NOMO-1 treated with dmso at 0.1 percent for 144 hours (cell line): ENCODE measurements at regions not wholly inside any gene's neighbourhood (a gene's known extent, or its start where the extent isn't known, plus 50 kb on each side); places are given as distances from the start of the nearest gene placed in this dataset.
"Not testable (repeated sequence)": the region's sequence is repeated elsewhere in the genome, so short reads cannot be mapped to it uniquely, and the experiment has no call there.

Experiments
- DNase-seq: peaks from one replicate; lab custom pipeline; 2025; ENCODE audit not compliant: unreplicated experiment; lab: John Stamatoyannopoulos, UW

DNA sequence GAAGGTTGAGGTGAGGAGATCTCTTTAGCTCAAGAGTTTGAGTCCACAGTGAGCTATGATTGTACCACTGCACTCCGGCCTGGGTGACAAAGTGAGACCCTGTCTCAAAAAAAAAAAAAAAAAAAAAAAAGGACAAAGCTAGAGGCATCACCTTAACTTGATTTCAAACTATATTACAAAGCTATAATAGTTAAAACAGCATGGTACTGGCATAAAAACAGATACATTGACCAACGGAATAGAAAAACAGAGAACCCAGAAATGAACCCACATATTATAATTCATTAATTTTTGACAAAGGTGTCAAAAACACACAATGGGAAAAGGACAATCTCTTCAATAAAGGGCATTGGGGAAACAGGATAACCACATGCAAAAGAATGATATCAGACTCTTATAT lies 50.8 kb upstream of the MBOAT1 start:
- no peak for DNase-seq

DNA sequence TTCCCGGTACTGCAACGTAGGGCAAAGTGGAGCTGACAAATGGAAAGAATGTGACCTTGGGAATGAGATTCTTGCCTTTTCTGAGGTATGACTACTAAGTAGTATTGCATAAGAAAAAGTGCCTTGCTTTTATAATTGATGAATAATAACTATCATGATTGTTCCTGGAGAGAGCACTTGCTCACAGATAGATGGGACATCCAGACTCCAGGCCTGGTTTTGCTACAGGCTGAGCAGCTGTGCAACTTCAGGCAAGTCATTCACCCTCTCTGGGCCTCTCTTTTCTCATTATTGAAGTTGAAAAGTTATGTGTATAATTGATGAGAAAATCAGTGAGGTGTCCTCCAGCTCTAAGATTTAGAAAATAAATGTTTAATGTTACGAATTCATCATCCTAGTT lies 53.6 kb upstream of the MBOAT1 start:
- no peak for DNase-seq

DNA sequence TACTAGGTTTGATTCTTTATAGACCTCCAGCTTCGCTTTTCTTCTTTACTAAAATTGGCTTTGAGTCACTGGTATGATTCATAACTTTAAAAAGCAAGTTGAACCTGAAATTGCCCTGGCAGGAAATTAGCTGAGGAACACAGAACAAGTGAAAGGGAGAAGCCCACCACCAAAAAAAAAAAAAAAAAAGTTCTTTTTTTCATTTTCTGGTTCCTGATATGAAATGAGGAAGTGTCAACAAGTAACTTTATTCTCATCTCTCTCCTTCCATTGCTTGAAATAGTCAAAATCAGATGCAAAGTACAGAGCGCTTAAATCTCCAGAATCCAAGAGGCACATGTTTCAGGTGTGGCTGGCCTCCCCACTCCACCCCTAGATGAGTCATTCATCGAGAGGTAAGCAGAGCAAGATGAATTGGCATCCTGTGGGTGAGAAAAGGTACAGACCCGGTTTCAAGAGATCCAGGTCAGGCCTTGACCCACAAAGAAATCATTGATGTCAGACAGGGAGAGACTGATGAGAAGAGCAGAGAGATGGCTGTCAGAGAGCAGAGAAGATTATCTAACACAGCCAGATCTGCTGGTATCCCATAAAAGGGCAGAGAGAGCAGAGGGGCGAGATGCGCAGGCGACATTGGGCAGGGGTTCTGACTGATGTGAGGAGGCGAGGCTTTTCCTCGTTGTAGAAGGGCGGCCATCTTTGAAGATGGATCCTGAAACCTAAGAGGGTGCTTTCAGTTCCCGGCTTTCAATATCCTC lies 54.8 kb upstream of the MBOAT1 start:
- DNase-seq: peak; percentile 14

DNA sequence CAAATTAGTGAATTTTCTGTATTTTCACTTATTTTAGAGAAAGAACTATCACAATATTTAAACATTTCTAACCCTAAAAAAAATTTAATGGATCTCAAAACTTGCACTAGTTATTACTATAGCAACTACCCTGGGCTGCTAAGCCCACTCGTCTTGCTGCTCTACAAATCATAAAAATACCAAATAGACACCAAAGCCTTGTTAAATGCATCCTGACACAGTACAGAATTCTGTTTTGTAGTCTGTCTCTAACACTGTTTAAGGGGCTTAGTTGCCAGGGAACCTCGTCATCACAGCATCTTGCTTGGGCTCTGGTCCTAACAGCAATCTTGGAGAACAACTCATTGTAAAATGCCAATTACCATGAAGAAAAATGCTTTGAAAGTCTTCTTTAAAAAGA lies 56.9 kb upstream of the MBOAT1 start:
- no peak for DNase-seq

DNA sequence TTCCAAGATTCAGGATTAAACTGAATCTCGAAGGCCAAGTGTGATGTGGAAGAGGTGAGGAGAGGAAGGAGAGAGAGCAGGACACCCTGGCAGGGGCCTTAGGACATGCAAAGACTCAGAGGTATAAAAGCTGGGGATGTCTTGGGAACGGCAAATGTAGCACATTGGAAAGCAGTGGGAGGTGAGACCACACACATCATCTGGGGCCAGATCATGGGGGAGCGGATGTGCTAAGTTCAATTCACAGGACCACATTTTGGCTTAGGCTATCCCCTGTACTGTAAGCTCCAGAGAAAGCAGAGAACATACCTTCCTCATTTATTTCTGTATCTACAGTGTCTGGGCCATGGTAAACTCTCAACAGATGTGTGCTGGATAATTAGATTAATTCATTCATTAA lies 59.5 kb upstream of the MBOAT1 start:
- no peak for DNase-seq

DNA sequence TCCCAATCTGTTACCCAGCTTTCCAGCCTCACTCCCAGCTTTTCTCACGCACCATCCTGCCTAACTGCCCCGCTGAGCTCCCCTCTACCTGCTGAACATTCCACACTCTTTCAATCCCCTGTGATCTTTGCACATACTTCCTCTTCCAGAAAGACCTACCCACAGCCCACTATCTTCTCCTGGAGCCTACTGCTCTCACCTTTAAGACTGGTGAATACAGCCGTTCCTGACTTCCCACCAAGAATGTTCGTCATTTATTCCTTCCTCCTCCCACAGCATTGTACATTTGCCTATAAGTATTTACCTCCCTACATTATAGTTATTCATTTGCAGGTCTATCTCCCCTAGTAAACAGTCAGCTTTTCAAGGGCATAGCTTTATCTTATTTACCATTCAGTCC lies 61.9 kb upstream of the MBOAT1 start:
- no peak for DNase-seq

DNA sequence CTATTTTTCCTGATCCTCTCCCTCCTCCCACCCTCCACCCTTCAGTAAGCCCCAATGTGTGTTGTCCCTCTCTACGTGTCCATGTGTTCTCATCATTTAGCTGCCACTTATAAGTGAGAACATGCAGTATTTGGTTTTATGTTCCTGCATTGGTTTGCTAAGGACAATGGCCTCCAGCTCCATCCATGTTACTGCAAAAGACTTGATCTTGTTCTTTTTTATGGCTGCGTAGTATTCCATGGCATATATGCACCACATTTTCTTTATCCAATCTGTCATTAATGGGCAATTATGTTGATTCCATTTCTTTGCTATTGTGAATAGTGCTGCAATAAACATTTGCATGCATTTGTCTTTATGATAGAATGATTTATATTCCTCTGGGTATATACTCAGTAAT lies 63.6 kb upstream of the MBOAT1 start:
- DNase-seq: not testable (repeated sequence)

DNA sequence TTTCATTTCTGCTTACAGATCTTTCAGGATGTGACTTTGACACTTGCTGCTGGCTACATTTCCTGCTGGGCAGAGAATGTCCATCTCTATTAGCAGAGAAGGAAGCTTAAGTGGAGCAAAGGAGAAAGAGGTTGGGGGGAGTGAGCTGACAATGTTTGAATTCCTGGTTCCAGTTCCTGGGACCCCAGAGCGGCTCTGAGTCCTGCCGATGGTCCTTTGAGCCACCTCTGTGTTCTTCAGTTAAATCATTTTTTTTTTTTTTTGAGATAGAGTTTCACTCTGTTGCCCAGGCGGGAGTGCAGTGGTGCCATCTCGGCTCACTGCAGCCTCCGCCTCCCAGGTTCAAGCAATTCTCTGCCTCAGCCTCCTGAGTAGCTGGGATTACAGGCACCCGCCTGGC lies 65.5 kb upstream of the MBOAT1 start:
- not testable (repeated sequence) for DNase-seq

DNA sequence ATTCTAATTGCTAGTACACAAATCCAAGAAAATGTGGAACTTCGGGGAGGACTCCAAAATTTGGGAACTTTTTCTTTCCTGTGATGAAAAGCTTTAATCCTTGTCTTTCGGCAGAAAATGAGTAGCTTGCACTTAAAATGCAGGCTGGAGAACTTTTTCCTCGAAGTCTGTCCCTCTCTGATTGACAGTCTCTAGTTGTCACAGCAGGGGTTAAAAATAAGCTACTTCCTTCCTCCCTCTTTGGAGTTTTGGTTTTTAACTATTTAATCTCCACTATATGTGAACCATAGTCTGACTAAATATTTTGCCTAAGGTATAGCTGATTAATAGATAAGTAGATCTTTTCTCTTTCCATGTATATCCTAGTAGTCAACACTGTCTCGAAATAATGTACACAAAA lies 66.8 kb upstream of the MBOAT1 start:
- DNase-seq: no peak

DNA sequence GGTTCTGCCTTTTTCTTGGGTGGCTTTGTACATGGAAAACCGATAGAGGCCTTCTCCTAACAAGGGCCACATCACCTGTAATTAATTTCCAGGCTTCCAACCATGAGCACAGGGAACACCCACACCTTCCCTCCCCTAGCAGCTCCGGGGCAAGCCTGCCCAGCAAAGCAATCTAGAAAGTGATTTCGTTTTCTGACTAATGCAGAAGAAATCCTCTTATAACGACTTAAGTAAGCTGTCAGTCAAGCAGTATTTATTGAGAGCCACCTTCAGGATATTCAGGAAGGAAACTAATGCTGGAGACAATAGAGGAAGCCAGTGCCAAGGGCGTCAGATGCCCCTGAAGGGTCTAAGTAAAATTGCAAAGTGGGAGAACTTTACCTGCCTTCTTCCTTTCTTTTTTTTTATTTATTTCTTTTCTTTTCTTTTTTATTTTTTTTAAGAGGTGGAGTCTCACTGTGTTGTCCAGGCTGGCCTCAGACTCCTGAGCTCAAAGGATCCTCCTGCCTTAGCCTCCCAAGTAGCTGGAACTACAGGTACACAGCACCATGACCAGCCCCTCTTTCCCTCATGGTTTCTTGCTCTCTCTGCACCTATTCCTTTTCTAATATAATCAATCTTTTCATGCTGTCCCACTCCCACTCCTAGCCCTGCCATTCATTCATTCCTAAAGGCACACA lies 67.5 kb upstream of the MBOAT1 start:
- no peak for DNase-seq

DNA sequence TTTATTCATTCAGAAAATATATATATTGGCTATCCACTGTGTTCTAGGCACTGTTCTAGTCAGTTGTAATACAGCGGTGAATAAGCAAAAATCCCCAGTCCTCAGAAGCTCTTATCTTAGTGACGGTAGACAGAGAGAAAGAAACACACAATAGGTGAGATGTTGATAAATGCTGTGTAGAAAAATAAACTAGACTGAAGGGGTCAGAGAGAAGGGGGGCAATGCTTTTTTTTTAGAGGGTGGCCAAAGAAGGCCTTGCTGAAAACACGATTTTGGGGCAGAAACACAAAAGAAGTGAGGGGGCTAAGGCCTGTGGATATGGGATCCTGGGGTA lies 68.0 kb upstream of the MBOAT1 start:
- DNase-seq: no peak

DNA sequence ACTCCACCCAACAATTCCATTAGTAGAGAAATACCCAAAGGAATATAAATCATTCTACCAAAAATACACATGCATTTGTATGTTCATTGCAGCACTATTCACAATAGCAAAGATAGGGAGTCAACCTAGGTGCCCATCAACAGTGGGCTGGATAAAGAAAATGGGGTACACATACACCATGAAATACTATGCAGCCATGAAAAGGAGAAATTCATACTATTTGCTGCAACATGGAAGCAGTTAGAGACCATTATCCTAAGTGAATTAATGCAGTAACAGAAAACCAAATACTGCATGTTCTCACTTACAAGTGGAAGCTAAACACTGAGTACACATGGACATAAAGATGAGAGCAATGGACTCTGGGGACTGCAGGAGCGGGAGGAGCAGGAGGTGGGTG lies 72.4 kb upstream of the MBOAT1 start:
- DNase-seq: no peak

DNA sequence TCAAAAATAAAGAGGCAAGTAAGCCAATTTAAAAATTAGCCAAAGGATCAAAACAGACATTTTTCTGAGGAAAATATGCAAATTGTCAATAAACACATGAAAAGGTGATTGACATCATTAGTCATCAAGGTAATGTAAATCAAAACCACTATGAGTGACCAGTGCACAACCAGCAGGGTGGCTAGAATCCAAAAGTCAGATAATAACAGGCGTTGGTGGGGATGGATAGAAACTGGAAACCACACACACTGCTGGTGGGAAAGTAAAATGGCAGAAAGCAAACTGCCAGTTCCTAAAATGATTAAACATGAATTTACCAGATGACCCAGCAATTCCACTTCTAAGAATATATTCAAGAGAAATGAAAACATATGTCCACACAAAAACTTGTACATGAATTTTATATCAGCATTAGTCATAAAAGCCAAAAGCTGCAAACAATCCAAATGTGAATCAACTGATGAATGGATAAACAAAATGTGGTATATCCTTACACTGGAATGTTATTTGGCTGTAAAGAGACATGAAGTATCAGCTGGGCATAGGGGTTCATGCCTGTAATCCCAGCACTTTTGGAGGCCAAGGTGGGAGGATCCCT lies 74.8 kb upstream of the MBOAT1 start:
- no peak for DNase-seq

DNA sequence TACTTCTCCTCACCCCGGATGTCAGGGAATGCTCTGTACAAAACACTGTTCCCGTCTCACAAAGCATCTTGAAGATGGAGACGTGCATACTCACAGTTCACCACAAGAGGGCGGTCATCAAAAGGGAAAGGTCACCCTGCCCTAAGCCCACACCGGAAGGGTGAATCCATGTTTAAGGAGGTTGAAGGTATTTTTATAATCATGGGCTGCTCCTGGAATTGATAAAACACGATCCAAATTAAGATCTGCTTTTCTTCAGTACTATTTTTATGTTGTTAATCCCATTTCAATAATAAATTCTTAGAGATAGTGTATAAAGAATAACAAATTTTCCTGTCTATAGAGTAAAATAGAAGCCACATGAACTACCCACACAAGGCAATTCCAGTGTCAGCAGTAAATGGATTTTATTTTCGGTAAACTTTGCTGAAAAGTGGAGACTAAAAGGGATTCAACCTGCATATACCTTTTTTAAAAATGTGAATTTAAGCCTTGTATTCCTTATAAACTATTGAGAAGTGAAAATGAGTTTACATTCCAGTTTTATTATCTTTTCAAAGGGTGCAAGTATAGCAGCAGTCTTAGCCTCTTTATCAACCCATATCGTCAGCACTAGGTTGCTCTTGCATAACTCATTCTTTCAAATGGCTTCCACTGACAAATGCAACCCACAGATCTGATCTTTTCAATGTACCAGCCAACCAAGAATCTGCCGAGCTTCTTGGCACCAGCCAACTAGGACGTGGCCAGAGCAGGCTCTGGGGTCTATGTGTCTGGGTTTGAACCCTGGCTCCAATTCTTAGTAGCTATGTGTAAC lies 79.7 kb upstream of the MBOAT1 start:
- DNase-seq: peak; percentile 6

DNA sequence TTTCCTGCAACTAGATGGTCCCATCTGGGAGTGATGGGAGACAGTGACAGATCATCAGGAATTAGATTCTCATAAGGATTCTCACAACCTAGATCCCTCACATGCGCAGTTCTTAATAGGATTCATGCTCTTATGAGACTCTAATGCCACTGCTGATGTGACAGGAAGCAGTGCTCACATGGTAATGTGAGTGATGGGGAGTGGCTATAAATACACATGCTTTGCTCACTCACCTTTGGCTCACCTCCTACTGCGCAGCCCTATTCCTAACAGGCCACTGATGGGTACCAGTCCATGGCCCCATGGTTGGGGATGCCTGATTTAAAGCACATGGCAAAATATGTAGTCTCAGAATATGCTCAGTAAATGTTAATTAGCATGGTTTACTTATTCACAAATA lies 80.6 kb upstream of the MBOAT1 start:
- DNase-seq: no peak

DNA sequence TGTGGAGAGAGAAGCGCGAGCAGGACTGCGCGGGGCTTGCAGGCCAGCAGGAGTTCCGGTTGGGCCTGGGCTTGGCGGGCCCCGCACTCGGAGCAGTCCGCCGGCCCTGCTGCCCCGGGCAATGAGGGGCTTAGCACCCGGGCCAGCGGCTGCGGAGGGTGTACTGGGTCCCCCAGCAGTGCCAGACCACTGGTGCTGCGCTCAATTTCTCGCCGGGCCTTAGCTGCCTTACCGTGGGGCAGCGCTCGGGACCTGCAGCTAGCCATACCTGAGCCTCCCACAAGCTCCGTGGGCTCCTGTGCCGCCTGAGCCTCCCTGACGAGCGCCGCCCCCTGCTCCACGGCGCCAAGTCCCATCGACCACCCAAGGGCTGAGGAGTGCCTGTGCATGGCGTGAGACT lies 89.0 kb upstream of the MBOAT1 start:
- no peak for DNase-seq

DNA sequence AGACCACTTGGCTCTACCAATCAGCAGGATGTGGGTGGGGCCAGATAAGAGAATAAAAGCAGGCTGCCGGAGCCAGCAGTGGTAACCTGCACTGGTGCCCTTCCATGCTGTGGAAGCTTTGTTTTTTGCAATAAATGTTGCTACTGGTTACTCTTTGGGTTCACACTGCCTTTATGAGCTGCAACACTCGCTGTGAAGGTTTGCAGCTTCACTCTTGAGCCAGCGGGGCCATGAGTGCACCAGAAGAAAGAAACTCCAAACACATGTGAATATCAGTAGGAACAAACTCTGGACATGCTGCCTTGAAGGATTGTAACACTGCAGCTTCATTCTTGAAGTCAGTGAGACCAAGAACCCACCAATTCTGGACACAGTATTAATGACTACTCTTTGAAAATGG lies 89.9 kb upstream of the MBOAT1 start:
- DNase-seq: no peak

DNA sequence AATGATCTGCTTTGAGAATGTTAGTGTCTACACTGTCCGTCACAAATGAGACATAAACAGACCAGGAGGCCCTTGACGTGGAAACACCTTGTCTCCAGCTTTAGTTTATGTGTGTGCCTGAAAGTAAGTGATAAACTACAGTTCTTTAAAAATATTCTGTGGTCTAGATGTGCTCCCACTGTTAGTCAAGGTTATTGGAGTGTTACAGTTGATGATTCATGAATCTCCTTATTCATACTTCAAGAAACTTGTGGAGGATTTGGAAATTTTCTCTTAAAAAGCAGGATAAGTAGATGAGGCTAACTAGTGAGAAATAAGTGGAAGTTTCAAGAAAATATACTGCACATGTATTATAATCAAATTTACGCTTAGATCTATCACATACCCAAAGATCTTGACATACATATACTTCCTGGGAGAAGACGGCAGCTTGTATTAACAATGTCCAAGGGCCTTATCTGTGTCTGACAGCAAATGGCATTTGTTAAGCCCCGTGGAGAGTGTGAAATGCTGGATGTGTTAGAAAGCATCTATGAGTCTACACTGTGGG lies 90.5 kb upstream of the MBOAT1 start:
- DNase-seq: no peak

DNA sequence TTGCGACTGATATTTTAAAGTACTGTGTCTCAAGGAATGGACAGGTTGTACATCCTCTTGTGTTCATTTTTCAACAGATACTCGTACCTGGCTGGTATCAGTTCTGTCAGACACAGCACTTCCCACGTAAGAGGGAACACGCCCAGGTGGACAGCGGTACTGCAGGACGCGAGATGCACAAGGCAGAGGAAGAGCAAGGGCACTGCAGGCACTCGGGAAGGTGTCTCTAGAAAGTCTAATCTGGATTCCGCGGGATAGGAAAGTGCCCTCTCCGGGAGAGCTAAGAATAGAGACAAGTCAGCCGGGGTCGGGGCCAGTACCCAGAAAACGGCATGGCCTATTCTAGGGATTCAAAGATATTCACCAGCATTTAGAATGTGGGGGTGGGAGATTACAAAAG lies 94.2 kb upstream of the MBOAT1 start:
- DNase-seq: no peak

DNA sequence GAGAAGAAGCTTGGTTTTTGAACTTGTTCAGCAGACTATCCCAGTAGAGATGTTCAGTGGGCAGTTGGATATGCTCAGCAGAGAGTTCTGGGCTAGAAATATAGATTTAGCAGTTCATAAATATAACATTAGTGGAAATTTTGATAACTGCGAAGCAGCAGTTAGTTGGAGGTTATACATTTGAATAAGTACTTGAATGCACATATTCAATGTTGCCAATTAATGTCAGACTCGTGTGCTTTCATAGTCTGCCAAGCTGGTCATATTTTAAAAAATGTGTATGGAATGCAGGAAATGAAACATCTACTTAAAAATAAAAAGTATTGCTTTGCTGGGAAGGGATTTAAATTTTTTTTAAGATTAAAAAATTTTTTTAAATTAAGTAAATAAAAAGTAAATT lies 92.5 kb upstream of the E2F3 start:
- no peak for DNase-seq

DNA sequence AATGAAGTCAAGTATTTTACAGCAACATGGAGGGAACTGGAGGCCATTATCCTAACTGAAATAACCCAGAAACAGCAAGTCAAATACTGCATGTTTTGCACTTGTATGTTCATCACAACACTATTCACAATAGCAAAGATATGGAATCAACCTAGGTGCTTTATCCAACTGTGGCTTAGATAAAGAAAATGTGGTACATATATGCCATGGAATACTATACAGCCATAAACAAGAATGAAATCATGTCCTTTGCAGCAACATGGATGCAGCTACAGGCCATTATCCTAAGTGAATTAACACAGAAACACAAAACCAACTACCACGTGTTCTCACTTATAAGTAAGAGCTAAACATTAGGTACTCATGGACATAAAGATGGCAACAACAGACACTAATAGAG lies 91.5 kb upstream of the E2F3 start:
- DNase-seq: no peak

DNA sequence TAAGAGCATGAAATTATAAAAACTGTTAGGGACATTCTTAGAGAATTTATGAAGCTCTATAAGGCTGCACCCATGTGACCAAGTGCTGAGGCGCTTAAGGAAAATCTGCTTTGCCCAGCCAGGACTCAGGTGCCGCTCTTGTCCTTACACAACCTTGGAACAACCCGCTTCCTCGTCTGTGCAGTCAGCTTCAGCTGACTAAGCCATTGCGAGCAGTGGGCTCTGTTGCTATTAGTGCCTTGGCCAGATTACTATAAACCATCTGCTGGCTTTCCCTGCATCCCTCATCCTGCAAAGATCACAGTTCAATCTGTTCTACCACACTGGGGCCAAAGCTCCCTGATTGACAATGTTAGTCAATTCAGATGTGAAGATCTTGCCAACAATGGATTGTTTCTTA lies 89.1 kb upstream of the E2F3 start:
- no peak for DNase-seq
